Right lobe of liver (tissue), 4 donors: ENCODE measurements at regions not wholly inside any gene's neighbourhood (a gene's known extent, or its start where the extent isn't known, plus 50 kb on each side); places are given as distances from the start of the nearest gene placed in this dataset.

Experiments
- POLR2A ChIP-seq: fragments of 450-650 bp; IDR thresholded peaks from one replicate; pipeline ENCODE4 v1.6.1; 2017; ENCODE audit warnings: antibody characterized with exemption, mild to moderate bottlenecking
- TF ChIP-seq, protein P1 (sequence below), 4 donors: fragments of 200-600 bp in 3 of 4; fragments of 450-650 bp in 1 of 4; IDR thresholded peaks; one replicate each; pipeline versions ENCODE4 v1.5.1 to v1.8.0; 2016 to 2022; ENCODE audit warnings: antibody characterized with exemption in 4 of 4, mild to moderate bottlenecking in 2 of 4
- donor health status: DM: no; HTN: no; CAD: no.
- donor health status: DM: no; HTN: no; CAD: no.
- donor health status: DM: no; HTN: yes; CAD: no.

DNA sequence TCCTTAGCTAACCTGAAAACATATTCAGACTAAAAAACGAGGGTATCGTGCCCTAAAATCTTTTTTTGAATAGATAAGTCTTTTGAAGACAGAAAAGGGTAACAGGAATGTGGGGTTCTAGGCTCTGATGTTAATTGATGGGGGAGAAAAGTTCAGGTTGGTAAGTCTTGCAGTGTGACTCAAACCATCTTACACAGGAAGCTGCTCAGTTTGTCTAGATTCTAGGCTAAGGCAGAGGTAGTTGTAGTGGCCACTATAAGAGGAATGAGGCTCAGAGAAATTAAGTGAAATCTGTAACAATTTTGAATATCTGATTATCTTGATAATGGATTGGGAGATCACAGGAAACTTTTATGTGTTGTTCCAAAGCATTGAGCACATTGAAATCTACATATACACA lies 267.9 kb downstream of the PDCD6IP start:
- TF ChIP-seq POLR2A, result no peak
- TF ChIP-seq, protein P1, sequence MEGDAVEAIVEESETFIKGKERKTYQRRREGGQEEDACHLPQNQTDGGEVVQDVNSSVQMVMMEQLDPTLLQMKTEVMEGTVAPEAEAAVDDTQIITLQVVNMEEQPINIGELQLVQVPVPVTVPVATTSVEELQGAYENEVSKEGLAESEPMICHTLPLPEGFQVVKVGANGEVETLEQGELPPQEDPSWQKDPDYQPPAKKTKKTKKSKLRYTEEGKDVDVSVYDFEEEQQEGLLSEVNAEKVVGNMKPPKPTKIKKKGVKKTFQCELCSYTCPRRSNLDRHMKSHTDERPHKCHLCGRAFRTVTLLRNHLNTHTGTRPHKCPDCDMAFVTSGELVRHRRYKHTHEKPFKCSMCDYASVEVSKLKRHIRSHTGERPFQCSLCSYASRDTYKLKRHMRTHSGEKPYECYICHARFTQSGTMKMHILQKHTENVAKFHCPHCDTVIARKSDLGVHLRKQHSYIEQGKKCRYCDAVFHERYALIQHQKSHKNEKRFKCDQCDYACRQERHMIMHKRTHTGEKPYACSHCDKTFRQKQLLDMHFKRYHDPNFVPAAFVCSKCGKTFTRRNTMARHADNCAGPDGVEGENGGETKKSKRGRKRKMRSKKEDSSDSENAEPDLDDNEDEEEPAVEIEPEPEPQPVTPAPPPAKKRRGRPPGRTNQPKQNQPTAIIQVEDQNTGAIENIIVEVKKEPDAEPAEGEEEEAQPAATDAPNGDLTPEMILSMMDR (IDR thresholded peaks at IDR 0.05), result no peak
